Uterus (tissue), 2 donors: ENCODE measurements at regions not wholly inside any gene's neighbourhood (a gene's known extent, or its start where the extent isn't known, plus 50 kb on each side); places are given as distances from the start of the nearest gene placed in this dataset.

ENCODE experiments used
- CTCF ChIP-seq, 4 experiments: fragments of 200-600 bp in 2 of 4; fragments of 450-650 bp in 2 of 4; sonication (generic) in 2 of 4; IDR thresholded peaks; one replicate each; pipeline ENCODE4 v1.5.1; 2016 to 2019; ENCODE audit warnings: antibody characterized with exemption in 4 of 4, mild to moderate bottlenecking in 2 of 4, moderate library complexity in 1 of 4
- POLR2A ChIP-seq, 2 donors: fragments of 450-650 bp; IDR thresholded peaks; one replicate each; pipeline ENCODE4 v1.6.1; 2016; ENCODE audit warnings: antibody characterized with exemption in 2 of 2, mild to moderate bottlenecking in 1 of 2, moderate library complexity in 1 of 2

- TF ChIP-seq POLR2A (IDR thresholded peaks at IDR 0.05), result no peak
- TF ChIP-seq CTCF (IDR thresholded peaks at IDR 0.05), result no peak
These were observed 399.4 kb downstream of the KCNRG start for GRCh38 chr13:50414640-50415039.
